NOMO-1 (cell line): ENCODE measurements at regions not wholly inside any gene's neighbourhood (a gene's known extent, or its start where the extent isn't known, plus 50 kb on each side); places are given as distances from the start of the nearest gene placed in this dataset.
"Not testable (repeated sequence)": the region's sequence is repeated elsewhere in the genome, so short reads cannot be mapped to it uniquely, and the experiment has no call there.

ENCODE experiments used
- DNase-seq, 2 experiments: peaks; one replicate each; lab custom pipeline; 2025; ENCODE audit not compliant: unreplicated experiment in 2 of 2; lab: John Stamatoyannopoulos, UW

DNA sequence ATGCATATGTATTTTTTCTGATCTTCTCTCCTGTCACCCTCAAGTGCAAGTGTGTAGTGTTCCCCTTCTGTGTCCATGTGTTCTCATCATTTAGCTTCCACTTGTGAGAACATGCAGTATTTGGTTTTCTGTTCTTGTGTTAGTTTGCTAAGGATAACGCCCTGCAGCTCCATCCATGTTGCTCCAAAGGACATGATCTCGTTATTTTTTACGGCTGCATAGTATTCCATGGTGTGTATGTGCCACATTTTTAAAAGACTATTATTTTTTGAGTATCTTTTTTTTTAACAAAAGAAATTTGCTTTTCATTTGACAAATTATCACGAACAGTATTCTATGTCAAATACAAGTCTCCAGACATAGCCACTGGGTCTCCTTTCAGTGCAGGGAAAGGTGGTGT lies 110.1 kb upstream of the ZNF746 start:
- no peak for DNase-seq

- DNase-seq = no peak
Observed at GRCh38 chr7:149606826-149607225, 109.2 kb upstream of the ZNF746 start.

GRCh38 chr7:149605696-149606095 lies 108.1 kb upstream of the ZNF746 start:
- DNase-seq = no peak

DNA sequence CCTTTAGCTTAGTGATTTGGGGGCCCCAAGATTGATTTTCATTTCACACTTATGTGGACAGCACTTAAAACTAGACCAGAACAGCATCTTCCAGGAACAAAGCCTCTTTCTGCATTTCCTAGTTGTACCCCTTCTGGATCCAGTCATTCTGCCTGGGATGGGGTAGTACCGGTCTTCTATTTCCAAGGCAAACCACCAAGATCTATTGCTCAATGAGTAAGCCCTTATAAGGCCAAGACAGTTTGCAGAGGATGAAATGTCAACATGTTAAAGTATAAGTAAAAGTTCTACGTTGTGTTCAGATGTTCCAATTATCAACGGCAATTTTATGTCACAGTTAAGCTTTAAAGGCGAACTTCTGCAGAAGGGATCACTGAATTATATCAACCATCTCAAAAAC lies 106.9 kb upstream of the ZNF746 start:
- DNase-seq = no peak

DNA sequence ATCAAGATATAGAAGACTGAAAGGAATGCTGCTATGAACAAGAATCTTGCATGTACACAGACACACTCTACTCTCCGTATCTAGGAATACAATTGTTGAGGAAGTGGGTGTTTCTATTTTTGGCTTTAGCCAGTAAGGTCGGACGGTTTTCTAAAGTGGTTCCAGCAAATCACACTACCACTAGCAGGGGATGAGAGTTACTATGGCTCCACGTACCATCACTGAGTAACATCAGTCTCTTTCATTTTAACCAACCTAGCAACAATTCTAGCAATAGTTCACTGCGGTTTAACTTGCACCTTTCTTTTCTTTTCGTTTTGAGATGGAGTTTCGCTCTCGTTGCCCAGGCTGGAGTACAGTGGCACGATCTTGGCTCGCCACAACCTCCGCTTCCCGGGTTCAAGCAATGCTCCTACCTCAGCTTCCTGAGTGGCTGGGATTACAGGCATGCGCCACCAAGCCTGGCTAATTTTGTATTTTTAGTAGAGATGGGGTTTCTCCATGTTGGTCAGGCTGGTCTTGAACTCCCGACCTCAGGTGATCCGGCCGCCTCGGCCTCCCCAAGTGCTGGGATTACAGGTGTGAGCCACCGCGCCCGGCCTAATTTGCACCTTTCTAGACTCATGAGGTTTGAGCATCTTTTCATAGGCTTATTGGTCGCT lies 103.2 kb upstream of the ZNF746 start:
- DNase-seq = not testable (repeated sequence)

DNA sequence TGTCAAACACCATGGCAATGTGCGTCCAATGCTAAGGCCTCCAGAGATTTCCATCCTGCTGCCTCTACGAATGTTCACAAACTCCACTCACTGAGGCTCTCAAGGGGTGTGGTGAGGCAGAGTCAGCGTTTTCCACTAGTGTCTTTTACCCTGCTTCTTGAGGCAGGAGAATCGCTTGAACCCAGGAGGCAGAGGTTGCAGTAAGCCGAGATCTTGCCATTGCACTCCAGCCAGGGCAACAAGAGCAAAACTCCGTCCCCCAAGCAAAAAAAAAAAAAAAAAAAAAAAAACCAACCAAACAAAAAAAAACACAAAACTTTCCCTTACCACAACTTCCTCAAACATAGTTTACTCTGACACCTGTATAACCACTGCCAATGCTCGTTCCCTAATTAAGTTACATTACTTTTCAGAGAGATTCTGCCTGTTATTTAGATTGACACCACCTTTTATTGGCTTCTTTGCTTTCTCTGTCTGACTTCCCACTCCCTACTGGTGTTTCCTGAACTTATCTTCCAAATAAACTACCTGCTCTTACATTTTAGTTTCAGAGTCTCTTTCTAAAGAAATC lies 102.1 kb upstream of the ZNF746 start:
- no peak for DNase-seq

- no peak for DNase-seq
Observed at GRCh38 chr7:149598721-149599308, 101.2 kb upstream of the ZNF746 start.

DNA sequence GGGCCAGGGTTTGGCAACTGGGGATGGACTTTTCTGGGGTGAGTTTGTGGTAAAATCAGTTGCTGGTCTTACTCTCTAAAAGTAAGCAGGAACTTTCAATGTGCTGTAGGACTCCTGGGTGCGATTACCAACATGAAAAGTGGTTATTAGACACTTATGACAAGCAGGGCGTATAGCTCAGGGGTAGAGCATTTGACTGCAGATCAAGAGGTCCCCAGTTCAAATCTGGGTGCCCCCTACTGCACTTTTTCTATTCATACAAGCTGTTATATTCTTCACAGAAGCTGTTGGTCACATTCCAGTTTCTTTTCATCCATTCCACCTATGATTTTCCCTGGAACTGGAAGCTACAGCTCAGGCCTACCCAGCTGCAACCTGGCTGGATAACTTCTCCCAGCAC lies 100.2 kb upstream of the ZNF746 start:
- DNase-seq = not testable (repeated sequence)

- no peak for DNase-seq
Observed at GRCh38 chr7:149595541-149595940, 97.9 kb upstream of the ZNF746 start.

GRCh38 chr7:149595078-149595477 lies 97.5 kb upstream of the ZNF746 start:
- no peak for DNase-seq

- no peak for DNase-seq
Observed at GRCh38 chr7:149588930-149589329, 91.3 kb upstream of the ZNF746 start.

- no peak for DNase-seq
Observed at GRCh38 chr7:149586646-149587645, 89.3 kb upstream of the ZNF746 start.

- DNase-seq = no peak
Observed at GRCh38 chr7:149584530-149584929, 86.9 kb upstream of the ZNF746 start.

DNA sequence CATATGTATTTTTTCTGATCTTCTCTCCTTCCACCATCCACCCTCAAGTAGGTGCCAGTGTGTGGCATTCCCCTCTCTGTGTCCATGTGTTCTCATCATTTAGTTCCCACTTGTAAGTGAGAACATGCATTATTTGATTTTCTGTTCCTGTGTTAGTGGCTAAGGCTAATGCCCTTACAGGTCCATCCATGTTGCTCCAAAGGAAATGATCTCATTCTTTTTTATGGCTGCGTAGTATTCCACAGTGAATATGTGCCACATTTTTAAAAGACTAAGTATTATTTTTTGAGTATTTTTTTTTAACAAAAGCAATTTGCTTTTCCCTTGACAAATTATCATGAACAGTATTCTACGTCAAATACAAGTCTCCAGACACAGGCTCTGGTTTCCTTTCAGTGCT lies 86.4 kb upstream of the ZNF746 start:
- no peak for DNase-seq

DNA sequence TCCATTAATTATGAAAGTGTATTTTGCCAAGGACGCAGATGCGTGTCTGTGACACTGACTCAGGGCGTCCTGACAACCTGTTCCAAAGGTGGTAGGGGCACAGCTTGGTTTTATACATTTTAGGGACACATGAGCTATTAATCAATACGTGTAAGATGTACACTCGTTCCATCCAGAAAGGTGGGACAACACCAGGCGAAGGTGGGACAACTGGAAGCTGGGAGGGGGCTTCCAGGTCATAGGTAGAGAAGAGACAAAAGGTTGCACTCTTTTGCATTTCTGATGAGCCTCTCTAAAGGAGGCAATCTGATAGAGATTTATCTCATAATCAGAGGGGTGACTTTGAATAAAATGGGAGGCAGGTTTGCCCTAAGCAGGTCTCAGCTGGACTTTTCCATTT lies 82.7 kb upstream of the ZNF746 start:
- DNase-seq = no peak

- DNase-seq = not testable (repeated sequence)
Observed at GRCh38 chr7:149579365-149579764, 81.8 kb upstream of the ZNF746 start.

- DNase-seq = not testable (repeated sequence)
Observed at GRCh38 chr7:149574428-149574827, 76.8 kb upstream of the ZNF746 start.

GRCh38 chr7:149573519-149573918 lies 75.9 kb upstream of the ZNF746 start:
- no peak for DNase-seq

DNA sequence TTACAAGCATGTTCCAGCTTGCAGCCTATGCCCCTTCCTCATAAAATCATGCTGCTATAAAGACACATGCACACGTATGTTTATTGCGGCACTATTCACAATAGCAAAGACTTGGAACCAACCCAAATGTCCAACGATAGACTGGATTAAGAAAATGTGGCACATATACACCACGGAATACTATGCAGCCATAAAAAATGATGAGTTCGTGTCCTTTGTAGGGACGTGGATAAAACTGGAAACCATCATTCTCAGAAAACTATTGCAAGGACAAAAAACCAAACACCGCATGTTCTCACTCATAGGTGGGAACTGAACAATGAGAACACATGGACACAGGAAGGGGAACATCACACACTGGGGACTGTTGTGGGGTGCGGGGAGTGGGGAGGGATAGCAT lies 75.3 kb upstream of the ZNF746 start:
- not testable (repeated sequence) for DNase-seq

DNA sequence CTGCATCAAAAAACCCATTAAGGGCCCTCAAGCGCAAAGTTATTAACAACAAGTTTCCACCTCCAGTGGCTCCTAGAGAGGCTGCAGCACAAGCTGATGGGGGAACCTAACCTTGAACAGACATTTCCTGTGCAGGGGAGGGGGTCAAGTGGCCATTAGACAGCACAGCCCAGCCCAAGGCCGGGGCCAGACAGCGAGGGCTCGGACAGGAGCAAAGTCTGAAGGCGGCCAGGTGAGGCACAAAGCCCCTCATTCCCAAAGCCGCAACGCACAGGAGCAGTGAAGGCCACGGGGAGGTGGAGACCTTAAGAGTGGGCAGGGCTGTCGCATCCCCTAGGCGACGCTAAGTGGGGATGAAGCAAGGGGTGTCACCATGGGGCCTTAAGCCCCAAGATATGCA lies 73.2 kb upstream of the ZNF746 start:
- DNase-seq = no peak

DNA sequence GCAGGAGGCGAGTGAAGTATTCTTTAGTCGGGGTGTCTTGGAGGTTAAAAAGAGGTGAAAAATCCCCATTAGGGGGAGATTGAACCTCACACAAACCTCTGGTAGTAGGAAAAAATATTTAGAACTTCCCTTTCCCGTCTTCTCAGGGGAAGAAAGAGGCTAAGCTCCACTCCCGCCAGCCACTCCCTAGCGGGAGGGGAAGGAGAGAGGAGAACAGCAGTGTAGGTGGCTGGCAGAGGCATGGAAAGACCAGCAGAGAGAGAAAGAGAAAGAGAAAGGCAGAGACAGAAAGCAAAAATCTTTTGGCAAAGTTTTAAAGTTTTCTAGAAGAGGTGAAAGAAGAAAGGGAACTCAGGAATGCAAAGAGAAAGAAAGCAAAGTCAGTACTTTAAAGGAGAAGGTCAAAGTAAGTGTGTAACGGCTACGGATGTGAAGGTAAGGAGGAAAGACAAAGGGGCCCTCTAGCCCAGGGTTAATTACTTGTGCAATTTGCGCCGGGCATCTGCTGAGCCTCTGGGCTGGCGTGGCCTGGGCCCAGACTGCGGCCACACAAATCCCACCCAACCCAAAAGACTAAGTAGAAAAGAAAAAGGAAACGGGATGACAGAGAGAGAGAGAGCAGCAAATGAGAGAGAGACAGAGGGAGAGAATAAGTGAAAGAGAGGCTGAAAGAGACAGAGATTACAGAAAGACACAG lies 72.3 kb upstream of the ZNF746 start:
- no peak for DNase-seq
